OCI-LY3 (cell line): ENCODE measurements at regions not wholly inside any gene's neighbourhood (a gene's known extent, or its start where the extent isn't known, plus 50 kb on each side); places are given as distances from the start of the nearest gene placed in this dataset.

Experiments used
- EZH2phosphoT487 ChIP-seq: fragments of 200-600 bp; shearing (Covaris generic); IDR thresholded peaks from 2 replicates; pipeline ENCODE4 v1.6.1; 2018; ENCODE audit warnings: antibody characterized with exemption, mixed run types, low read depth
- TF ChIP-seq, protein P1 (sequence below): fragments of 200-600, 300-600 bp; sonication (generic); IDR thresholded peaks from 2 replicates; pipeline ENCODE4 v1.5.1; 2014; ENCODE audit warnings: antibody characterized with exemption, low read length, low read depth

- TF ChIP-seq, protein P1, sequence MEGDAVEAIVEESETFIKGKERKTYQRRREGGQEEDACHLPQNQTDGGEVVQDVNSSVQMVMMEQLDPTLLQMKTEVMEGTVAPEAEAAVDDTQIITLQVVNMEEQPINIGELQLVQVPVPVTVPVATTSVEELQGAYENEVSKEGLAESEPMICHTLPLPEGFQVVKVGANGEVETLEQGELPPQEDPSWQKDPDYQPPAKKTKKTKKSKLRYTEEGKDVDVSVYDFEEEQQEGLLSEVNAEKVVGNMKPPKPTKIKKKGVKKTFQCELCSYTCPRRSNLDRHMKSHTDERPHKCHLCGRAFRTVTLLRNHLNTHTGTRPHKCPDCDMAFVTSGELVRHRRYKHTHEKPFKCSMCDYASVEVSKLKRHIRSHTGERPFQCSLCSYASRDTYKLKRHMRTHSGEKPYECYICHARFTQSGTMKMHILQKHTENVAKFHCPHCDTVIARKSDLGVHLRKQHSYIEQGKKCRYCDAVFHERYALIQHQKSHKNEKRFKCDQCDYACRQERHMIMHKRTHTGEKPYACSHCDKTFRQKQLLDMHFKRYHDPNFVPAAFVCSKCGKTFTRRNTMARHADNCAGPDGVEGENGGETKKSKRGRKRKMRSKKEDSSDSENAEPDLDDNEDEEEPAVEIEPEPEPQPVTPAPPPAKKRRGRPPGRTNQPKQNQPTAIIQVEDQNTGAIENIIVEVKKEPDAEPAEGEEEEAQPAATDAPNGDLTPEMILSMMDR: no peak
- TF ChIP-seq EZH2phosphoT487: no peak
Measured at GRCh38 chr4:54391104-54391503, 162.0 kb downstream of the PDGFRA start.
